ENCODE measurements at regions not wholly inside any gene's neighbourhood (a gene's known extent, or its start where the extent isn't known, plus 50 kb on each side); places are given as distances from the start of the nearest gene placed in this dataset.

- no peak for TF ChIP-seq CTCF (conservative IDR thresholded peaks at IDR 0.05; ENCODE audit: low read depth in 2 of 2)
- TF ChIP-seq CREB1 (CRISPR knock-in tag; IDR thresholded peaks at IDR 0.05; ENCODE audit: low read depth) = no peak
- no peak for TF ChIP-seq POLR2AphosphoS5 (IDR thresholded peaks at IDR 0.05; ENCODE audit: low read depth)
- TF ChIP-seq EZH2phosphoT487 (IDR thresholded peaks at IDR 0.05; ENCODE audit: unreplicated experiment) = no peak
- TF ChIP-seq REST (IDR thresholded peaks at IDR 0.05; ENCODE audit: unreplicated experiment) = no peak
- TF ChIP-seq EZH2 (IDR thresholded peaks at IDR 0.05; ENCODE audit: low read depth, unreplicated experiment) = no peak
These were observed 68.0 kb upstream of the CXADR start for GRCh38 chr21:17444828-17445227.

Measured in GM23338 (cell line).